HFF-Myc (cell line): ENCODE measurements at regions not wholly inside any gene's neighbourhood (a gene's known extent, or its start where the extent isn't known, plus 50 kb on each side); places are given as distances from the start of the nearest gene placed in this dataset.

Experiments used
- DNase-seq: peaks from one replicate; pipeline ENCODE4 v3.0.0-alpha.2; 2011; ENCODE audit warnings: low read depth; ENCODE audit errors: extremely low read depth
- H3K4me3 ChIP-seq: replicated peaks from 2 replicates; pipeline ENCODE4 v1.5.1; 2011; ENCODE audit warnings: low read depth, mild to moderate bottlenecking, control low read depth, low read length
- CTCF ChIP-seq: IDR thresholded peaks from 2 replicates; pipeline ENCODE4 v1.5.1; 2012; ENCODE audit warnings: mild to moderate bottlenecking, low read depth, low read length, control low read depth; ENCODE audit errors: missing control alignments

GRCh38 chr22:27032091-27032761 is 374.8 kb downstream of the MIAT start:
- no peak overlapping the region for H3K4me3 ChIP-seq
- no peak for DNase-seq
- no peak for TF ChIP-seq CTCF

- no peak for TF ChIP-seq CTCF
- DNase-seq, result no peak
- H3K4me3 ChIP-seq, result no peak overlapping the region
Observed at GRCh38 chr22:27041745-27042310, 384.4 kb downstream of the MIAT start.

GRCh38 chr22:27043262-27043661 is 385.9 kb downstream of the MIAT start:
- no peak for TF ChIP-seq CTCF
- no peak for DNase-seq
- H3K4me3 ChIP-seq, result no peak overlapping the region

- DNase-seq, result peak; percentile 72
- H3K4me3 ChIP-seq, result no peak overlapping the region
- no peak for TF ChIP-seq CTCF
Observed at GRCh38 chr22:27045103-27045947, 387.9 kb downstream of the MIAT start.

GRCh38 chr22:27046086-27046485 is 388.7 kb downstream of the MIAT start:
- DNase-seq, result no peak
- no peak for TF ChIP-seq CTCF

GRCh38 chr22:27046603-27047002 is 389.2 kb downstream of the MIAT start:
- H3K4me3 ChIP-seq, result no peak overlapping the region
- no peak for DNase-seq
- TF ChIP-seq CTCF, result no peak

More at GRCh38 chr22:27046086-27046485, 388.7 kb downstream of the MIAT start:
- no peak overlapping the region for H3K4me3 ChIP-seq
